CD14-positive monocyte (primary cell): ENCODE measurements at regions not wholly inside any gene's neighbourhood (a gene's known extent, or its start where the extent isn't known, plus 50 kb on each side); places are given as distances from the start of the nearest gene placed in this dataset.

Experiments
- DNase-seq, 3 donors: peaks; one replicate each; pipeline ENCODE4 v3.0.0-alpha.2; 2011 to 2022
- H2AFZ ChIP-seq: 2 replicates; pipeline ENCODE4 v1.6.0; 2012; ENCODE audit warnings: mild to moderate bottlenecking, low read depth, low read length, inconsistent platforms; ENCODE audit not compliant: insufficient read depth, poor library complexity, severe bottlenecking
- H3K27ac ChIP-seq, 2 donors: 1 replicate in 1 of 2; 2 replicates in 1 of 2; pipeline ENCODE4 v1.5.1; 2012 to 2013; ENCODE audit warnings: low read length in 2 of 2, control low read depth in 1 of 2, inconsistent platforms in 1 of 2, low read depth in 1 of 2, mild to moderate bottlenecking in 1 of 2
- H3K27me3 ChIP-seq, 2 donors: one replicate each; pipeline versions ENCODE4 v1.6.0 to v1.6.1; 2011 to 2013; ENCODE audit warnings: low read length in 2 of 2; ENCODE audit not compliant: control insufficient read depth in 2 of 2, insufficient read depth in 2 of 2
- H3K36me3 ChIP-seq, 2 donors: replicated peaks in 1 of 2; 1 replicate in 1 of 2; 2 replicates in 1 of 2; pipeline versions ENCODE4 v1.5.1 to v1.6.1; 2012 to 2013; ENCODE audit warnings: low read length in 2 of 2, control low read depth in 1 of 2, inconsistent platforms in 1 of 2, mild to moderate bottlenecking in 1 of 2; ENCODE audit not compliant: insufficient read depth in 2 of 2, control insufficient read depth in 1 of 2
- H3K4me1 ChIP-seq, 2 donors: 1 replicate in 1 of 2; 2 replicates in 1 of 2; pipeline versions ENCODE4 v1.5.1 to v1.6.1; 2012 to 2013; ENCODE audit warnings: low read length in 2 of 2, control low read depth in 1 of 2, inconsistent platforms in 1 of 2, mild to moderate bottlenecking in 1 of 2, moderate library complexity in 1 of 2; ENCODE audit not compliant: insufficient read depth in 2 of 2, control insufficient read depth in 1 of 2
- H3K4me2 ChIP-seq: replicated peaks from 2 replicates; pipeline ENCODE3; 2012; ENCODE audit warnings: low read length, moderate library complexity, mild to moderate bottlenecking; ENCODE audit not compliant: poor library complexity, severe bottlenecking; ENCODE audit errors: extremely low read depth
- H3K4me3 ChIP-seq, 3 experiments: fragments of 200-600 bp in 1 of 3; sonication (generic) in 1 of 3; replicated peaks in 1 of 3; 1 replicate in 2 of 3; 2 replicates in 1 of 3; pipeline ENCODE4 v1.5.1; 2011 to 2013; ENCODE audit warnings: low read length in 3 of 3, mild to moderate bottlenecking in 3 of 3, control low read depth in 2 of 3, low read depth in 2 of 3, inconsistent platforms in 1 of 3, moderate library complexity in 1 of 3
- H3K79me2 ChIP-seq: 2 replicates; pipeline ENCODE4 v1.6.0; 2012; ENCODE audit warnings: mild to moderate bottlenecking, control low read depth, inconsistent platforms, low read length, moderate library complexity; ENCODE audit not compliant: insufficient read depth
- H3K9ac ChIP-seq: 2 replicates; pipeline ENCODE4 v1.6.0; 2017; ENCODE audit warnings: low read length, mild to moderate bottlenecking; ENCODE audit not compliant: insufficient read depth, poor library complexity, severe bottlenecking
- H3K9me3 ChIP-seq, 2 donors: replicated peaks in 1 of 2; 1 replicate in 1 of 2; 2 replicates in 1 of 2; pipeline versions ENCODE4 v1.5.1 to v1.6.1; 2012 to 2013; ENCODE audit warnings: low read length in 2 of 2, control low read depth in 1 of 2; ENCODE audit not compliant: control insufficient read depth in 1 of 2, insufficient read depth in 1 of 2
- H4K20me1 ChIP-seq: 2 replicates; pipeline ENCODE4 v1.6.0; 2012; ENCODE audit warnings: mild to moderate bottlenecking, low read length, control low read depth, moderate library complexity; ENCODE audit not compliant: insufficient read depth
- H3K27ac Mint-ChIP-seq, 7 donors: one replicate each; pipeline ENCODE4 v1.8.0; 2020; ENCODE audit warnings: mild to moderate bottlenecking in 7 of 7, mixed read lengths in 7 of 7, moderate library complexity in 6 of 7, inconsistent platforms in 2 of 7
- H3K27me3 Mint-ChIP-seq, 3 donors: one replicate each; pipeline ENCODE4 v1.8.0; 2021 to 2022; ENCODE audit warnings: low read depth in 3 of 3, mild to moderate bottlenecking in 3 of 3, mixed read lengths in 3 of 3, moderate library complexity in 3 of 3, inconsistent platforms in 1 of 3
- H3K36me3 Mint-ChIP-seq, 2 donors: one replicate each; pipeline ENCODE4 v1.8.0; 2020; ENCODE audit warnings: mixed read lengths in 2 of 2, inconsistent platforms in 1 of 2, mild to moderate bottlenecking in 1 of 2
- H3K4me1 Mint-ChIP-seq: one replicate; pipeline ENCODE4 v1.8.0; 2020; ENCODE audit warnings: mild to moderate bottlenecking, mixed read lengths
- H3K4me3 Mint-ChIP-seq, 2 donors: one replicate each; pipeline ENCODE4 v1.8.0; 2020; ENCODE audit warnings: mild to moderate bottlenecking in 2 of 2, mixed read lengths in 2 of 2, moderate library complexity in 1 of 2
- H3K9me3 Mint-ChIP-seq, 7 donors: one replicate each; pipeline ENCODE4 v1.8.0; 2020 to 2022; ENCODE audit warnings: mixed read lengths in 7 of 7, mild to moderate bottlenecking in 6 of 7, moderate library complexity in 6 of 7, inconsistent platforms in 2 of 7
- WGBS: methylation state at CpG from one replicate; pipeline ENCODE4 v1.1.5; 2013; ENCODE audit warnings: missing lambda C conversion rate; ENCODE audit not compliant: insufficient coverage; 5-methylcytosine and 5-hydroxymethylcytosine counted together
- intact Hi-C, 2 donors: fragments of 100-400 bp; cut with micrococcal nuclease; formaldehyde crosslinking; loops; one replicate each; pipeline versions ENCODE4 v1.15.0 to v1.15.1; 2023
- TF ChIP-seq, protein P1 (sequence below): fragments of 200-600 bp; IDR thresholded peaks from one replicate; pipeline ENCODE4 v1.8.0; 2022; ENCODE audit warnings: antibody characterized with exemption, mild to moderate bottlenecking

DNA sequence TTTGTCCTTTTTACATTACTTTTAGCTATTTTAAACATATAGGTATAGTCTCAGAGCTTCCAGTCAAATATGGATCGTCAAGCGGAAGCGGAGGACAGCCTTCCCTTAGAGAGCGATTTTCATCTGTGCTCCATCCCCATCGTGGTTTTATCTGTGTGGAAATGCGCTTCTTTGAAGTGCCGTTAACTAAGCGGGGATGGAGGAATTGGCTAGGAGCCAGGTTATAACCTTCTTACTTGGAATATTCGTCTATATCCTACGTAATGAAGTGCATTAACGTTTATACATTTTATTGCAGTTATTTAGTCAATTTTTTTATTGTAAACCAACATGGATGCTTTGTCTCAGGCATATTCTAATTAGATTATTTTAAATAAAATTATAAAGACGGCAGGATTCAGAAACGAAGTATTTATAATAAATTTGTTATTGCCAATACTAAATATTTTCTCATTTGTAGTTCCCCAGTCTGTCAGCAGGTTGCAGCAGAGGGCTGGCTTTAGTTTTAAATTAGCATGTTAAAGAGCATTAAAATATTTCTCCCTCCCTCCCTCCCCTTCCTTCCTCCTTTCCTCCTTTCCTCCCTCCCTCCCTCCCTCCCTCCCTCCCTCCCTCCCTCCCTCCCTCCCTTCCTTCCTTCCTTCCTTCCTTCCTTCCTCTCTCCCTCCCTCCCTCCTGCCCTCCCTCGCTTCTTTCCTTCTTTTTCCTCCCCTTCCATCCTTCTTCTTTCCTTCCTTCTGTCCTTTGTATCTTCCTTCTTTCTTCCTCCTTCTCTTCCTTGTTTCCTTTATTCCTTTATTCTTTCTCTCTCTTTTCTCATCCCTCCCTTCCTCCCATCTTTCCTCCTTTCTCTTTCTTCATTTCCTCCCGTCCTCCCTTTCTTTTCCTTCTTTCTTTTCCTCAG lies 80.6 kb upstream of the DOCK10 start:
- Histone ChIP-seq H3K79me2 (no peaks in the 10 kb centered on the region), H3K9me3 (no peaks in the 10 kb centered on the region), H3K9ac (no peak overlapping the region), H3K4me1 (no peaks in the 10 kb centered on the region), H3K27me3 (no peaks in the 10 kb centered on the region), H3K4me3 (no peak overlapping the region), H4K20me1 (no peaks in the 10 kb centered on the region), H3K4me2 (no peak overlapping the region), H3K27ac (no peak overlapping the region), H3K36me3 (no peaks in the 10 kb centered on the region), H2AFZ (no peak overlapping the region)
- DNase-seq = no peak
- Mint-ChIP-seq H3K36me3 (no peaks in the 10 kb centered on the region), H3K27ac (no peak overlapping the region), H3K4me3 (no peak overlapping the region), H3K4me1 (no peaks in the 10 kb centered on the region), H3K9me3 (peaks cover 0 to 10% (median 0%) of the 10 kb centered on the region in 7 donors), H3K27me3 (peaks cover 1 to 9% (median 2%) of the 10 kb centered on the region in 3 donors)
- TF ChIP-seq, protein P1, sequence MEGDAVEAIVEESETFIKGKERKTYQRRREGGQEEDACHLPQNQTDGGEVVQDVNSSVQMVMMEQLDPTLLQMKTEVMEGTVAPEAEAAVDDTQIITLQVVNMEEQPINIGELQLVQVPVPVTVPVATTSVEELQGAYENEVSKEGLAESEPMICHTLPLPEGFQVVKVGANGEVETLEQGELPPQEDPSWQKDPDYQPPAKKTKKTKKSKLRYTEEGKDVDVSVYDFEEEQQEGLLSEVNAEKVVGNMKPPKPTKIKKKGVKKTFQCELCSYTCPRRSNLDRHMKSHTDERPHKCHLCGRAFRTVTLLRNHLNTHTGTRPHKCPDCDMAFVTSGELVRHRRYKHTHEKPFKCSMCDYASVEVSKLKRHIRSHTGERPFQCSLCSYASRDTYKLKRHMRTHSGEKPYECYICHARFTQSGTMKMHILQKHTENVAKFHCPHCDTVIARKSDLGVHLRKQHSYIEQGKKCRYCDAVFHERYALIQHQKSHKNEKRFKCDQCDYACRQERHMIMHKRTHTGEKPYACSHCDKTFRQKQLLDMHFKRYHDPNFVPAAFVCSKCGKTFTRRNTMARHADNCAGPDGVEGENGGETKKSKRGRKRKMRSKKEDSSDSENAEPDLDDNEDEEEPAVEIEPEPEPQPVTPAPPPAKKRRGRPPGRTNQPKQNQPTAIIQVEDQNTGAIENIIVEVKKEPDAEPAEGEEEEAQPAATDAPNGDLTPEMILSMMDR = peak; percentile 62
- intact Hi-C loops = loop anchor here (10.0 kb wide), 1 partner anchor 532 kb away; no protein-coding TSS in a partner anchor
- WGBS = 78% methylated on average over 2 of the region's 15 CpGs

DNA sequence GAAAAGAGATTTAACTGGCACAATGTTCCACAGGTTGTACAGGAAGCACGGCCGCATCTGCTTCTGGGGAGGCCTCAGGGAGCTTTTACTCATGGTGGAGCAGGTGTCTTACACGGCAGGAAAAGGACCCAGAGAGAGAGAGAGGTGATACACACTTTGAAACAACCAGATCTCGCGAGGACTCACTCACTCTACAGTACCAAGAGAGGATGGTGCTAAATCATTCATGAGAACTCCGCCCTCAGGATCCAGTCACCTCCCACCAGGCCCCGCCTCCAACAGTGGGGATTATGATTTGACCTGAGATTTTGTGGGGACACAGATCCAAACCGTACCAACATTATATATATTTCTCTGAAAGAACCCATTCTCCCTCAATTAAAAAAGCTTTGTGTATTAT lies 79.7 kb upstream of the DOCK10 start:
- Histone ChIP-seq H3K9me3 (no peaks in the 10 kb centered on the region), H3K4me2 (no peak overlapping the region), H3K9ac (no peak overlapping the region), H3K4me3 (no peak overlapping the region), H3K4me1 (peaks cover 5 to 6% of the 10 kb centered on the region in 2 donors), H4K20me1 (no peaks in the 10 kb centered on the region), H3K27ac (no peak overlapping the region), H2AFZ (no peak overlapping the region), H3K79me2 (no peaks in the 10 kb centered on the region), H3K27me3 (no peaks in the 10 kb centered on the region), H3K36me3 (no peaks in the 10 kb centered on the region)
- DNase-seq = no peak
- Mint-ChIP-seq H3K4me1 (peaks cover 5% of the 10 kb centered on the region), H3K4me3 (no peak overlapping the region), H3K27me3 (peaks cover 0 to 8% (median 2%) of the 10 kb centered on the region in 3 donors), H3K27ac (no peak overlapping the region), H3K9me3 (peaks cover 0 to 7% (median 0%) of the 10 kb centered on the region in 7 donors), H3K36me3 (no peaks in the 10 kb centered on the region)
- TF ChIP-seq, protein P1 = no peak
- WGBS = 90% methylated on average over 2 of the region's 8 CpGs
- intact Hi-C loops = loop anchor here (10.0 kb wide), 1 partner anchor 533 kb away; no protein-coding TSS in a partner anchor
